ENCODE measurements at regions not wholly inside any gene's neighbourhood (a gene's known extent, or its start where the extent isn't known, plus 50 kb on each side); places are given as distances from the start of the nearest gene placed in this dataset.

- DNase-seq (ENCODE audit: low spot score), result no peak
- Histone ChIP-seq H3K9me3 (ENCODE audit: low read depth) (no peaks in the 10 kb centered on the region), H3K9me2 (replicated peaks; ENCODE audit: insufficient read depth) (no peaks in the 10 kb centered on the region), H4K20me1 (ENCODE audit: insufficient read depth, poor library complexity, severe bottlenecking) (no peaks in the 10 kb centered on the region), H3K27ac (no peak overlapping the region), H3K4me1 (ENCODE audit: insufficient read depth) (no peaks in the 10 kb centered on the region), H2AFZ (no peak overlapping the region), H3K27me3 (no peaks in the 10 kb centered on the region), H3K79me2 (no peaks in the 10 kb centered on the region), H3K4me2 (no peak overlapping the region), H3K36me3 (replicated peaks; ENCODE audit: insufficient read depth, low read depth) (no peaks in the 10 kb centered on the region), H3K4me3 (no peak overlapping the region)
- no peak for TF ChIP-seq CTCF (IDR thresholded peaks at IDR 0.05; ENCODE audit: poor library complexity)
- 86% methylated on average over 4 of the region's 4 CpGs for WGBS (ENCODE audit: low lambda C conversion rate, missing lambda C conversion rate)
Observed at GRCh38 chr17:71392715-71393567, 727.9 kb upstream of the SOX9 start.

- no peaks in the 10 kb centered on the region for H3K36me3 ChIP-seq (replicated peaks; ENCODE audit: insufficient read depth, low read depth)
- H3K4me3 ChIP-seq, result no peak overlapping the region
- WGBS (ENCODE audit: low lambda C conversion rate, missing lambda C conversion rate), result 70% methylated on average over 2 of the region's 2 CpGs
- no peaks in the 10 kb centered on the region for H3K79me2 ChIP-seq
- no peak for DNase-seq (ENCODE audit: low spot score)
- H3K4me2 ChIP-seq, result no peak overlapping the region
- H2AFZ ChIP-seq, result no peak overlapping the region
- no peaks in the 10 kb centered on the region for H3K9me2 ChIP-seq (replicated peaks; ENCODE audit: insufficient read depth)
- no peak overlapping the region for H3K27ac ChIP-seq
- H3K4me1 ChIP-seq (ENCODE audit: insufficient read depth), result peaks cover 3% of the 10 kb centered on the region
- H3K27me3 ChIP-seq, result no peaks in the 10 kb centered on the region
- no peak for TF ChIP-seq CTCF (IDR thresholded peaks at IDR 0.05; ENCODE audit: poor library complexity)
- TF ChIP-seq EZH2phosphoT487 (IDR thresholded peaks at IDR 0.05; ENCODE audit: low read depth, severe bottlenecking, unreplicated experiment), result no peak
- no peak for TF ChIP-seq EZH2 (IDR thresholded peaks at IDR 0.05; ENCODE audit: borderline replicate concordance)
- no peaks in the 10 kb centered on the region for H3K9me3 ChIP-seq (ENCODE audit: low read depth)
- no peaks in the 10 kb centered on the region for H4K20me1 ChIP-seq (ENCODE audit: insufficient read depth, poor library complexity, severe bottlenecking)
Observed at GRCh38 chr17:71395901-71396300, 724.9 kb upstream of the SOX9 start.

- Histone ChIP-seq H3K4me2 (no peak overlapping the region), H3K79me2 (no peaks in the 10 kb centered on the region), H4K20me1 (ENCODE audit: insufficient read depth, poor library complexity, severe bottlenecking) (no peaks in the 10 kb centered on the region), H3K4me3 (no peak overlapping the region), H3K27ac (no peak overlapping the region), H2AFZ (no peak overlapping the region), H3K36me3 (replicated peaks; ENCODE audit: insufficient read depth, low read depth) (no peaks in the 10 kb centered on the region), H3K9me3 (ENCODE audit: low read depth) (no peaks in the 10 kb centered on the region), H3K27me3 (no peaks in the 10 kb centered on the region), H3K9me2 (replicated peaks; ENCODE audit: insufficient read depth) (no peaks in the 10 kb centered on the region), H3K4me1 (ENCODE audit: insufficient read depth) (peaks cover 3% of the 10 kb centered on the region)
- 63% methylated on average over 3 of the region's 3 CpGs for WGBS (ENCODE audit: low lambda C conversion rate, missing lambda C conversion rate)
- TF ChIP-seq EZH2 (IDR thresholded peaks at IDR 0.05; ENCODE audit: borderline replicate concordance) (no peak), EZH2phosphoT487 (IDR thresholded peaks at IDR 0.05; ENCODE audit: low read depth, severe bottlenecking, unreplicated experiment) (no peak), CTCF (IDR thresholded peaks at IDR 0.05; ENCODE audit: poor library complexity) (no peak)
- DNase-seq (ENCODE audit: low spot score), result no peak
Observed at GRCh38 chr17:71396711-71397110, 724.1 kb upstream of the SOX9 start.

Data from hepatocyte (in vitro differentiated cells).